GM18861 (cell line): ENCODE measurements at regions not wholly inside any gene's neighbourhood (a gene's known extent, or its start where the extent isn't known, plus 50 kb on each side); places are given as distances from the start of the nearest gene placed in this dataset.
A peak's percentile ranks its signal among the peaks of the same experiment; 100 is the strongest.

Experiments used
- ATAC-seq: cut with Tn5 transposase; IDR thresholded peaks from one replicate; pipeline ENCODE4 v1.9.1; 2021; ENCODE audit not compliant: unreplicated experiment

DNA sequence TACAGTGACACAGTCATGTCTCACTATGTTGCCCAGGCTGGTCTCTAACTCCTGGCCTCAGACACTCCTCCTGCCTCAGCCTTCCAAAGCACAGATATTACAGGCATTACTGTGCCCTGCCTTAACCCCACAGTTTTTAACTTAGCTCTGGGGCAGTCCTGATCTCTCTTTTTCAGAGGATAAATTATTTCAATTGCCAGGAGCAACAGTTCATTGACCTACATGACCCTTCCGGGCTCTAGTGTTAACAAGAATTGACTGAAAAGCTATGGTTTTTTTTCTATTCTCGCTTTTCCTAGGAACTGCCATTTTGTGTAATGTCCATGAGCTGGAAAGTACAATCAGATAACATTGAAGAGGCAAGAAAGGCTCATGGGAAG lies 92.8 kb downstream of the HNRNPLL start:
- ATAC-seq = no peak

DNA sequence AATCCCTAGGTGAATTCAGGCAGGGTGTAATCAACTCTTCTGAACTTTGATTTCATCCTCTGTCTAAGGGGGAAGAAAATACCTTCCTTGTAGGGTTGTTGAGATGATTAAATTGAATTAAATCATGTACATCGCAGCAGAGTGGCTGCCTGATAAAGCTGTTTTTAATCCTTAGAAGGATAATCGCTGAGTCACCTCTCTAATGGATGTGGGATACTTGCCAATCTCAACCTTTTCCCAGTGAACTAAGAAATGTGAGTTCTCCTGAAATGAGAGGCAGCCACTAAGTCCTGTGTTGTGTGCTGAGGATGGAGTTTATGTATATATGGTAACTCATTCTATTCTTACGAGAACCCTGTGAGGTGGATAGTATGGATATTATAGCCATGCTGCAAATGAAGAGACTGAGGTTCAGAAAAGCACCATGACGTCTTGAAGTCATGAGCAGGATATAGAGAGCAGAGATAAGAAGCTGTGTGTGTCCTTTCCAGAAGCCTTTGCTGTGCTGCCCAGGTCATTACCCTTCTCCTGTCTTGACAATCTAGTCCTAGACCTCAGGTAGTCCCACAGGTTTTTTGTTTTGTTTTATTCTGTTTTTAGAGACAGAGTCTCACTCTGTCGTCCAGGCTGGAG lies 93.3 kb downstream of the HNRNPLL start:
- ATAC-seq = no peak

DNA sequence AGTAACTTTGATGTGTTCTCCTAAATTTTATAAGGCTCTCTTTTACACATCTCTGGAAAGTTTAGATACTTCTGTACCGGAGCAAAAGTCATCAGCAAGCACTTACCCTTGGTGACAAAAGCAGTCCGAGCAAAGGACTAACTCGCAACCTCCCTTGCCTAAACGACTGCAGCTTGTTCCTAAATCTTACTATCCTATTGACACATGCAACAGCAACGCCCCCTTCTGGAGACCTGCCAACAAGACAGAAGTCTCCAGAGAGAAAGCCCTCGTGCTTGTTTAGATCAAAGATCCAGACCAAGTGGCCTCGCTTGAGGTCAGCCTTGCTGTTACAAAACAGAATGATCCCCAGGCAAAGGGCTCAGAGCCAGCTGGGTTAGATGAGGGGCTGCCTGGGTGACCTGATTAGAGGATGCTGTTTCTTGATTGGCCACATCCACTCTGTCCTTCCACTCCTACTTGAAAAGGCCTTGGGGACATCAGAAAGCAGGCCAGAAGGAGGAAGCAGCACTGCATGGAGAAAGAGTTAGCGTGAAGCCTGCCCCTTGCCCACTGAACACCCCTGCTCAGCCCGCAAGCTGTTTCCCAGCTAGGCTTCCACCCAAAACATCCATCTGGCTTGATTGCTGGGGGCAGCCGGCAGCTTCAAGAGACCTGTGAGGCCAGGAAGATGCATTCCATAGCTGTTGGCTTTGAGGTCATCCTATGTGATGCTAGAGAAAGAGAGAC lies 94.3 kb downstream of the HNRNPLL start:
- ATAC-seq = peak; percentile 67

DNA sequence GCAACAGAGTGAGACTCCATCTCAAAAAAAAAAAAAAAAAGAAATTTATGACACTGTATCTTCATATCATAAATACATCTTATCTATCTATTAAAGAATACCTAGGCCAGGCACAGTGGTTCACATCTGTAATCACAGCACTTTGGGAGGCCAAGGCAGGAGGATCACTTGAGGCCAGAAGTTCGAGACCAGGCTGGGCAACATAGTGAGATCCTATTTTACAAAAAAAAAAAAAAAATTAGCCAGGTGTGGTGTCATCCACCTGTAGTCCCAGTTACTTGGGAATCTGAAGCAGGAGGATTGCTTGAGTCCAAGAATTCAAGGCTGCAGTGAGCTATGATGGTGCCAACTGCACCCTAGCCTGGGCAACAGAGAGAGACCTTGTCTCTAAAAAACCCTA lies 95.0 kb downstream of the HNRNPLL start:
- no peak for ATAC-seq

DNA sequence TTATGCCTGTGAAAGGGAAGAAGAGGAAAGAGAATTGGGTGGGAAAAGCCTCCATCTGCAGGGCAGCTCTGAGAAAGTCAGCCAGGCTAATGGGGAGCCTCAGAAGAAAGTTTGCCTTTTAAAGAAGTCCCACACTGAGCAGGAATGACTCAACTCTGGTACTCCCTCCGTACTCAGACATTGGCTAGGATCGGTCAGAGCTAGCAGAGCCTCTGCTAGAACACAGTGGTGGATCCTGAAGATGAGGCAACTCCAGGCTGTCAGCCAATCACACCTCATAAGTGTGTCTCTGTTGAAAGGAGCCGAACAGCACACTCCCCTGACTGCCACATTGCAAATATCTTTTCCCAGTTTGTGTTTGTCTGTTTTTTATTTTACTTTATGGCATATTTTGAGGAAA lies 96.9 kb downstream of the HNRNPLL start:
- no peak for ATAC-seq

DNA sequence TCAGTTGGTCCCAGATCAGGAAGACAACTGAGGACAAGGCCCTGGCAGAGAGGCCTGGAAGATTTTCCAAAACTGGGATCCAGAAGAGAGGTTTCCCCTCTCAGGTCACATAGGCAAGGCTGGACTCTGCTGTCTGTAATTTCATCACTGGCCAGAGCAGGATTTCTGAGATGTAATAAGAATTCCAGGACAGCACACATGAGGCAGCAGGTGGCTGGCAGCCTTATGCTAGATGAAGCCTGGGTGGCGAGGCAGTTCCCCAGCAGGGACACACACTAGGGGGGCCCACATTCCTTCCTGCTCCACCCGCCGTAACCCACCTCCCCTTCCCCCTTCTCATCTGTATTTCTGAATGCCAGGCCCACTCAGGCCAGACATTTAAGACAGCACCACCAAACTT lies 98.6 kb downstream of the HNRNPLL start:
- no peak for ATAC-seq

DNA sequence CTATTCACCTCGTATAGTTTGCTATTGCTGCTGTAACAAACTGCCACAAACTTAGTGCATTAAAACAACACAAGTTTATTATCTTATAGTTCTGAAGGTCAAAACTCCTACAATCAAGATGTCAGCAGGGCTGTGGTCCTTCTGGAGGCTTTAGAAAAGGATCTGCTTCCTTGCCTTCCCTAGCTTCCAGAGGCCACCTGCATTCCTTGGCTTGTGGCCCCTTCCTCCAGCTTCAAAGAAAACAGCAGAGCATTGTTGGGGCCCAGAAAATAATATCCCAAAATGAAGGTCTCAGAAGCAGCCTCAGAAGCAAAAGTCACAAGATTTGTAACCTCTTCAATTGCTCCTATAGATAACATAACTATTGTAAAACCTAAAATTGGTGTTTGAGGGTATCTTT lies 100.6 kb downstream of the HNRNPLL start:
- ATAC-seq = no peak

DNA sequence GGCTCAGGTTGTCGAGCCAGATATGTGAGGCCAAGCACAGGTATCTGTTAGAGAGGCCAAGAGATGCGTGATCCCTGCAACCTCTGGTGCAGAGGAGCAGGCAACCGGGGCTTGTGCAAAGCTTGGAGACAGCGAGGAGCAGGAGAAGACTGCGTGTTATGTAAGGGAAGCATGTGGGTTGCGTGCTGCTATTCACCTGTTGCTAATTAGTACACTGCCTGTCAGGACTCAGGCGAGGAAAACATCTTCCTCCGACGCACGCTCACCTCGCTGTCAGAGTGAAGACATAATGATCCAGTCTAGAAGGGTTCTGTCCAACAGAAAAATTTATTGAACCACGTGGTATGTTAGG lies 102.5 kb downstream of the HNRNPLL start:
- no peak for ATAC-seq

DNA sequence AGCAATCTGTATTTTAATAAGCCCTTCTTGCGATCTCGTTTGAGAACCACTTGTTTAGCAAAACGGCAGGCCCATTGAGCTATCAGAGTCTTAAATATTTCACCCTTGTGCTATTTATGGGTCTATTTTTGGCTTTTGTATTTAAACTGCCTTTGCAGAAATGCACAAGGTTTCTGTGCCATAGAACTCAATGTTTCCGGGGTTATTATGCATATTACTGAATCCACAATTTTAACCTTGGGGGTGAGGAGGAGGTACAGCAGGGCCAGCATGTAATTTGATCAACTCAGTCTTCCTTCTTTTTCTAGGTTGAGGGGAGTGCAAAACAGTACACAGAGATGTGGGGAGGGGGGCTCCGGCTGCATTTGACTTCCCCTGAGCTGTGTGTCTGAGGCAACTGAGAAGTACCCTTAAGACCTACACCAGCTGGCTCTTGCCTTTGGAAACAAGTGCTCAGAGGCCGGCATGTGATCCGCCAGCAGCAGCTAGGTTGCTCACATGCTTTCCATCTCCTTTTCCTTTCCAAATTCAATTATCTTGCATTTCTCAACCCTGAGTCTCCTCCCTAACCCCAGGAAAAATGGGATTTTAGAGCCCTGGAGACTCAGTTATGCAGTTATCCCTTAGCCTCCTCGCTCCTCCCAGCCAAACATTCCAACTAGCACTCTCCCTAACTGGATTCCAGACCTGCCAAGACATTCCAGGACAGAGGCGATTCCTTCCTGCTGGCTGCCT lies 103.0 kb downstream of the HNRNPLL start:
- ATAC-seq = no peak

DNA sequence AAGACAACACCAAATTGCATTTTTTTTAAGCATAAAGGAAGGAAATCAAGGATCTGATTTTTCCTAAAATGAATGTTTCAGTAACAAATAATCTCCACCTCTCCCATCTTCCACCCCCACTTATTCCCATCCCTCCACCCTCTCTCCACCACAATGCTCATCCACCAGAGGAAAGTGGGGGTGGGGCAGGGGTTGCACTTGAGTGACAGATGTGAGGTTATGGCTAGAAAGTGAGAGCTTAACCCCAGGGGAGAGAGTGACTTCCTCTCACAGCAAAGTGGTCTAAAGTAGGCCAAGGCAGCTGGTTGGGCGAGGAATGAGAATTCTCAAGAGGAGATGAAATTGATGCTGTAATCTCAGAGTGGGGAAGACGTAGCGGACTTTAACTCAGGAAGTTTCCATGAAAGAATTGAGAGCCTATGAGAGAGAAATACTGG lies 104.7 kb downstream of the HNRNPLL start:
- no peak for ATAC-seq

DNA sequence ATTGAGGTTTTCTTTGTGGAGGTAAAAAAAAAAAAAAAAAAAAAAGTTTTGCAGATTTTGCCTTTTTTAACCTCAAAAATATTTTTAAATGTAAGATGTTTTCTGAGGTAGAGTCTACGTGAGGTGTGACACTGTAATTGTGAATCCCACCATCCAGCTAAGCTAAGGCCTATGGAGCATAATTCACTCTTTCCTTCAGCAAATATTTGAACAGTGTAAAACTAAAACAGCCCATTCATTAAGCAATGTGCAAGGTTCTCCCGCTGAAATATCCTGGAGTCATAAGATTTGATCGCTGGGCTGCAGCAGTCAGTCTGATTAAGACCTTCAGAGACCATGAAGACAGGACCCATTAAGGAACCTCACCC lies 105.1 kb downstream of the HNRNPLL start:
- no peak for ATAC-seq

DNA sequence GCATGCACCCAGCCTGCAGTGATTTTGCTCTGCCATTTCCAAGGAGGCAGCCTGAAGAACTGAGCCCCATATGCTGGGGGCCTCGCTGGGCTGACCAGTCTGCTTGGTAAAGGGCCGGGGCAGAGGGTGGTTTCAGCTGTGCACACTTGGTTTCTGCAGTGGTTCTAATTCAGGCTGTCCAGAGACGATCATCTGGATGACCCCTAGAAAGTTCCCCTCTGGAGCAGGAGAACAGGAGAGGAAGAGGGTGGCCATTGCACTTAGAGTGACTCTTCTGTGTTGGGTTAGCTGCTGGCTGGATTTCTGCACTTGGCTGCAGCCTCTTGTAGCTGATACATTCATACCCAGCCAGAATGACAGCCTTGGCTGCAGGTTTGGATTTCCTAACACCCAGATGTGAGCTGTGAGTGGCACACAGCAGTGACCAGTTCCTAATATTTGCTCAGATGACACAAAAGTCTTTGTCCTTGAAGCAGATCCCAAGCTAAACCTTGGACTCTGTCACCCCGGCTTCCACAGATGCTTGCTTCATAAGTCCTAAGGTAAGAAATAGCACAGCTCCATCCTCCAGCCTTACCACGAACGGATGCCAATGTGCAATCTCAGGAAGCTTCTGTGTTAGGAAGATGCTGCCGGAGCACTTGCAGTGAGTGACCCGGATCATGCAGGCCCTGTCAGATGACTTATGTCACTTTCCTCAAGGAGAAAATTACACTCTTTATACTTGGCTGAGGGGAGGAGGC lies 105.6 kb downstream of the HNRNPLL start:
- no peak for ATAC-seq

DNA sequence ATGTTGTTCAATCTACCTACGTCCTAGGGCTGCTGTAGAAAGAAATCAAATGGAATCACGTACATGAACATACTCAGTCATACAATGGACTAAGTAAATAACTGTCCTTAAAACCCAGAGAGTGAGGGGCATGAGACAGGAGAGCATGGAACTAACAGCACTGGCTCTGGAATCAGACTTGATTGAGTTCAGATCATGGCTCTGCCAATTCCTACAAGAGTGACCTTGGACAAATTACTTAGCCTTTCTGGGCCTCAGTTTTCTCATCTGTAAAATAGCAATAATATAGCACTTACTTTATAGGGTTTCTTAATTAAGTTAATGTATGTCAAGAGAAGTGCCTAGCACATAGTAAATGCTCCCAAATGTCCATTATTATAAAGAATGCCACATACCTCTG lies 106.8 kb downstream of the HNRNPLL start:
- no peak for ATAC-seq

DNA sequence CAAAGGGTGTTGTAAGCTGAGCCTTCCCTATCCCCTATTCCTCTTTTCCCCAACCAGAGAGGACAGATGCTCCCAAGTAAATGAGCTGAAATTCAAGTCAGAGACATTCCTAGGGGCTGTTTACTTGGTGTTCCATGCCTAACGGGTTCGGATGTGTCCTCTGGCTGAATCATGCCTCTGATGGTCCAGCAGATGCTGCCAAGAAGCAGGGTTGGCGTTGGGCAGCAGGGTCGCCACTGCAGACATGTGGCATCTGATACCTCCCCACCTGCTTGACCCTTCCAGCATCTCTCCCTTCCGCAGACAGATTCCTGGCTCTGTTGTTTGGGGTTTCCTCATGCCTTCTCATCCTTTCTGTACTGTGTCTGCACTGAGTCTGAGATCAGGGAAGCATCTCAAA lies 108.3 kb downstream of the HNRNPLL start:
- ATAC-seq = no peak

DNA sequence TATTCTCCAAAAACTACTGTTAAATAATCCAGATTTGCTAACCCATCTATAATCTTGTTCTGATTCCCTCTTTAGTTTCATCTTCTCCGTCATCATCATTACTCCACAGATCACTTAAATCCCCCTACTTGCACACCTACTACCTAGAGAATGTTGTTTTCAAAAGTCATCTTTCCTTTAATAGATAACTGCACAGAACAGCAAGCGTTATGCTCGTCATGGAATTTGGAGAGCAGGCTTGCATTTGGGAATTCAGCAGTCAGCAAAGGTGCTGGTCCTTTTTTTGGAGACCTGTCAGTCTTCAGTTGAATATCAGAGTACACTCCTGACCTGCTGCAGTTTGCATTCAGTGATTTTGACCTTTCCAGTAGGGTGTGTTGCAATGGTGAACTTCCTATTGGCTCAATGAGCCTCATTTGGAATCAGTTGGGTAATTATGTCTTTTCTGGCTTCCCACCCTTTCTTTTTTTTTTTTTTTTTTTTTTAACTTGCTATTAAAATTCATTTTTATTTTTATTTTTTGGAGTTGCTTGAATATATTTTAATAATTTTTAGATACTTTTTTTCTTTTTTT lies 110.6 kb downstream of the HNRNPLL start:
- no peak for ATAC-seq

DNA sequence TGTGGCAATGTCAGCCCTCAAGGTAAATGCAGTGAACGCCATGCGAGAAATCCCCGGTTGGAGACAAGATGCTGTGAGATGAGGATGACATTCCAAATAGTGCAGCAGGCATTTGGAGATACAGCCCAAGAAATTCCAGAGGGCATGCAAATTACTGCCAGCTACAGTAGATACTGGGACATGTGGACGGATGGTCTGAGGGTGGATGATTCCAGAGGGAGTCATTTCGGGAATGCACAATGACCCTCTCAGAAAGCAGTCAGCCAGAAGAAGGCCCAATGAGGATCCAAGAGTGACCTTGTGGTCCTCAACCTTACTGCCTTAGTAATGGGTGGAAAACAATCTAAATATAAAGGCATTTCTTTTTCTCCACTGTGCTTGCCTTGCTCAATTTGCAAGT lies 111.3 kb downstream of the HNRNPLL start:
- ATAC-seq = no peak

DNA sequence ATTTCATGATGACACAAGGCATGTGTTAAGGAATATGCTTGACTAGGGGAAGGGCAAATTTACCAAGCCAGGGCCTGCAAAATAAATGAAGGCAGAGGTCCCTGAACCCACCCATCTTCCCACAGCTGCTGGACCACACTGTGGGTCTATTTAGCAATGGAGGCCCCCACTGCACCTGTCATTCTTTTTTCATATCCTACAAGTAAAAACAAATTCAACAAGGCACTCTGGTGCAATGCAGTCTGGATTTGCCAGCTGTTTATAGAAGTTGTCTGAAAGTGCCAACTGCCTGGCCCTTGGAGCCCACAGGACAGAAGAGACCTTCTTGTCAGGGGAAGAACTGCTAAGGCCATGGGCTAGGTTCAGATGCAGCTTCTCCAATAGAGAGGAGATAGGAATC lies 112.8 kb upstream of the ATL2 start:
- no peak for ATAC-seq

DNA sequence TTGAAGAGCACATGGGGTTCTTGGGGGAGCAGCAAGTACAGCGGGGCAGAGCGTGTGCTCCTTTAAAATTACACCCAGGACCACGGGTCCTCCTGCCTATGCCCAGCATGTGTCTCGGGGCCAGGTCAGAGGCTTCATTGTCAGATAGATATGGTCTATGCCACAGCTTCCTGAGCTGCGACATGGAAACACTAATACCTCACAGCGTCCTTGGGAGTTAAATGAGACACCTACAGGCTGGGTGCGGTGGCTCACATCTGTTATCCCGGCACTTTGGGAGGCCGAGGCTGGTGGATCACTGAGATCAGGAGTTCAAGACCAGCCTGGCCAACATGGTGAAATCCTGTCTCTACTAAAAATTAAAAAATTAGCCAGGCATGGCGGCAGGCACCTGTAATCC lies 110.8 kb upstream of the ATL2 start:
- ATAC-seq = no peak

DNA sequence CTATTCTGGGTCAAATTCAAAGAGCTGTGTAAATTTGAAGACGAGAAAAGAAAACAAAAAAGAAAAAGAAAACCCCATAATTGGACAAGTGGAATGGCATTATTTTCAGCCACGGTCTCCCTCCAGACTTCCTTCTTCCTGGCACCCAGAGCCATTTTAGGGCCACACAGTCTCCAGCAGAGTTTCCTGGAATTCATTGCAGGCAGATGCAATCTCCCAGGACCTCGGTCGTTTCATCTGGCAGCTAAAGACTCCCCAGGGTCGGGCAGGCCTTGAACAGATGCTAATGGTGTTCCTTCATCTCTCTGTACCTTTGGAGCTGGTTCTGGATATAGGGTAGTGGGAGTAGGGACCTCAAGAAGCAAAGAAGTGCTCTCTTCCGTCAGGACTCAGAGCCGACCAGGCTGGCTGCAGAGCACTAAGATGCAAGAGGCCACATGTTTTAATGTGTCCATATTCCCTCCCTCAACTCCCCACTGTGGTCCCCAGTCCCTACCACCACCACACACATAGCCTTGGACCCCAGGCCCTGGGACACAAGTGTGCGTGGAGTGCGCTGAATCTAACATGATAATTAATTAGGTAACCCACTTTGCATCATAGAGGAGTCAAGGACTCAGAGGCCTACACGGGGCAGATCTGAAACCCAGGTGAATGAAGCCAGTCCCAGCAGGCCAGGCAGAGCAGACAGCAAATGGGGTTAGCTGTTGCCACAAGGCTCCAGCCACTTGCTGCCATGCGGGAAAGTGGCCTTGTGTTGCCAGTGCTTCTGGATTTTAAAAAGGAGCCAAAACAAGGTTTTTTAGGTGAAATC lies 109.3 kb upstream of the ATL2 start:
- ATAC-seq = no peak

DNA sequence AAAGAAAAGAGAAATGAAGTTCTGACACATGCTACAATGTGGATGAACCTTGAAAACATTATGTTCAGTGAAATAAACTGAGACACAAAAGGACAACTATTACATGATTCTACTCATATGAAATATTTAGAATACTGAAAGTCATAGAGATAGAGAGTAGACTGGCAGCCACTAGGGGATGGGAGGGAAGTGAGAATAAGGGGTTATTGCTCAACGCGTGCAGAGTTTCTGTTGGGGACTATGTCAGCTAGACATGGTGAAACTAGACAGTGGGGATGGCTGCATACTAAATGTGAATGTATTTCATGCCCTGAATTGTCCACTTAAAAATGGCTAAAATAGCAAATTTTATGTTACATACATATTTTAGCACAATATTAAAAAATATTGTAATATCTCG lies 108.7 kb upstream of the ATL2 start:
- peak; percentile 86 for ATAC-seq

DNA sequence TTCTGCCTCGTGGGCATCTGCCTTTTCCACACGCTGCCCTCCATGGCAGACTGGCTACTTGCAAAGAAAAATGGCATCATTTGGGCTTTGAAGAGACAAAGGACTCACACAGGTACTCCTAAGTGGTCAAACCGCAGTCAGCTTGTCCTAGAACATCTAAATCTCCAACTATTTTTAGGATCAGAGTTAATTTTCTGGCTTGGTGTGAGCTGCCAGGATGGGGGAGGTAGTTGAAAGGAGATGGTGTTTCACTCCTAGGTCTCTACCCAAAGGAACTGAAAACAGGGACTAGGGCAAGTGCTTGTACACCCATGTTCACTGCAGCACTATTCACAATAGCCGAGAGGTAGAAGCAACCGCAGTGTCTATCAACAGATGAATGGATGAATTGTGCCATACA lies 107.9 kb upstream of the ATL2 start:
- no peak for ATAC-seq
